ENCODE measurements at regions not wholly inside any gene's neighbourhood (a gene's known extent, or its start where the extent isn't known, plus 50 kb on each side); places are given as distances from the start of the nearest gene placed in this dataset.

GRCh38 chr14:96940009-96940408 lies 142.8 kb downstream of the VRK1 start:
- no peak for TF ChIP-seq POLR2A (IDR thresholded peaks at IDR 0.05; ENCODE audit: extremely low read depth, insufficient read length)
- TF ChIP-seq CTCF (IDR thresholded peaks at IDR 0.05; ENCODE audit: low read depth, low read length): no peak

All from NB4 (cell line).